ENCODE measurements at regions not wholly inside any gene's neighbourhood (a gene's known extent, or its start where the extent isn't known, plus 50 kb on each side); places are given as distances from the start of the nearest gene placed in this dataset.

GRCh38 chr6:149201068-149201655, 116.3 kb upstream of the TAB2 start:
- intact Hi-C loops (cut with DNase I): loop anchor here (10.0 kb wide), 1 partner anchor 224 kb away; no protein-coding TSS in a partner anchor
- H3K27me3 ChIP-seq: no peaks in the 10 kb centered on the region

DNA sequence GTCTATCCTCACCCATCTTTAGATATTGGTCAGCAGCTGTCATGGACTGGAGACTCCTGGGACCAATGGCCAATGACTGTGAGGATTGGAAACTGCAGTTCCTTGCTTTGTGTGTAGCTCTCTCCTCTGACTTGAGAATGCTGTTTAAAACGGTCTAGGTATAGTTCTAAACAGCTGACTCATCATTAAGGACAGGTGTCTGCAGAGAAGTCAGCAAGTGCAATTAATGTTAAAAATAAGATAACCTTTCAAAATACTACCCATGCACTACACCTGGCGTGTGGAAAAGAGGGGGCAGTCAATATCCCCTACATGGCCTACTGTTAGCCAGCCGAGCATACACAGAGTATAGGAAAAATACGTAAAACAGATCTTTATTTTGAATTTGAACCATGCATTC, 115.4 kb upstream of the TAB2 start:
- no peak overlapping the region for H3K27ac ChIP-seq
- no peak overlapping the region for H3K4me3 ChIP-seq
- H3K9me3 ChIP-seq: peaks cover 0 to 8% (median 2%) of the 10 kb centered on the region in 4 donors
- no peaks in the 10 kb centered on the region for H3K36me3 ChIP-seq
- WGBS, 2 donors: 90 to 92% methylated on average over 4 of the region's 4 CpGs
- no peaks in the 10 kb centered on the region for H3K27me3 ChIP-seq
- no peak for DNase-seq
- no peak for TF ChIP-seq EP300 (IDR thresholded peaks at IDR 0.05)
- intact Hi-C loops (cut with DNase I): loop anchor here (10.0 kb wide), 1 partner anchor 223 kb away; no protein-coding TSS in a partner anchor
- no peaks in the 10 kb centered on the region for H3K4me1 ChIP-seq

More at GRCh38 chr6:149201068-149201655, 116.3 kb upstream of the TAB2 start:
- no peak overlapping the region for H3K27ac ChIP-seq
- TF ChIP-seq POLR2A (IDR thresholded peaks at IDR 0.05) (no peak), POLR2AphosphoS5 (IDR thresholded peaks at IDR 0.05) (no peak), CTCF (IDR thresholded peaks at IDR 0.05) (no peak), EP300 (IDR thresholded peaks at IDR 0.05) (no peak)
- peaks cover 0 to 8% (median 4%) of the 10 kb centered on the region in 4 donors for H3K9me3 ChIP-seq
- peaks cover 0 to 2% (median 0%) of the 10 kb centered on the region in 4 donors for H3K4me1 ChIP-seq
- H3K4me3 ChIP-seq: no peak overlapping the region
- DNase-seq: no peak
- no peaks in the 10 kb centered on the region for H3K36me3 ChIP-seq
- 91 to 96% methylated on average over 7 of the region's 7 CpGs for WGBS, 2 donors

DNA sequence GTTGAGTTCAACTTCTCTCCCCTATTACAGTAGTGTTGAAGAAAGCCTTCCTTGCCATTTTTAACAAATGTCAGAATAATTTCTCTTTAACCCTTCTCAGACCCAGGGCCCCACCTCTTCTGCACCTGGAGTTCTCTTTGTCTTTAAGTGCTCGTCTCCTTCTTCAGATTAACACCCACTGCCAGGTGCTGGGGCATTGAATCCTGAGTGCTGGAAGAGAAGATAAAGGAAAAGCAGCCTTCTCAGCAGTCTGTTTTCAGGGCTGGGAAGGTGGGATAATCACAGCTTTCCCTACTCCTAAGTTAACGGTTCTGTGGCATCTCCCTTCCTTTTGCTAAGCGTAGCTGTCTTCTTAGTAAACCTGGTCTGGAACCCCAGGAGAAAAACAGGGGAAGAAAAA, 114.6 kb upstream of the TAB2 start:
- H3K27ac ChIP-seq: no peak overlapping the region
- H3K4me1 ChIP-seq: peaks cover 0 to 3% (median under 1%) of the 10 kb centered on the region in 4 donors
- WGBS, 2 donors: 92 to 93% methylated on average over 3 of the region's 3 CpGs
- TF ChIP-seq POLR2A (IDR thresholded peaks at IDR 0.05): no peak
- no peak for TF ChIP-seq POLR2AphosphoS5 (IDR thresholded peaks at IDR 0.05)
- TF ChIP-seq CTCF (IDR thresholded peaks at IDR 0.05): no peak
- TF ChIP-seq EP300 (IDR thresholded peaks at IDR 0.05): no peak
- no peak for DNase-seq
- no peaks in the 10 kb centered on the region for H3K36me3 ChIP-seq
- H3K4me3 ChIP-seq: no peak overlapping the region
- intact Hi-C loops (cut with DNase I): loop anchor here (10.0 kb wide), 1 partner anchor 222 kb away; no protein-coding TSS in a partner anchor
- H3K27me3 ChIP-seq: no peaks in the 10 kb centered on the region
- H3K9me3 ChIP-seq: peaks cover 0 to 8% (median 0%) of the 10 kb centered on the region in 4 donors

- no peak for DNase-seq
- intact Hi-C loops (cut with DNase I): loop anchor here (10.0 kb wide), 1 partner anchor 221 kb away; no protein-coding TSS in a partner anchor
- Histone ChIP-seq H3K27me3 (no peaks in the 10 kb centered on the region), H3K36me3 (no peaks in the 10 kb centered on the region), H3K4me3 (no peak overlapping the region), H3K27ac (no peak overlapping the region), H3K9me3 (peaks cover 0 to 8% (median 0%) of the 10 kb centered on the region in 4 donors), H3K4me1 (peaks cover 0 to 8% (median 5%) of the 10 kb centered on the region in 4 donors)
- 76 to 88% methylated on average over 4 of the region's 4 CpGs for WGBS, 2 donors
- TF ChIP-seq CTCF (IDR thresholded peaks at IDR 0.05) (no peak), EP300 (IDR thresholded peaks at IDR 0.05) (no peak), POLR2A (IDR thresholded peaks at IDR 0.05) (no peak), POLR2AphosphoS5 (IDR thresholded peaks at IDR 0.05) (no peak)
Measured at GRCh38 chr6:149203509-149203908, 114.0 kb upstream of the TAB2 start.

DNA sequence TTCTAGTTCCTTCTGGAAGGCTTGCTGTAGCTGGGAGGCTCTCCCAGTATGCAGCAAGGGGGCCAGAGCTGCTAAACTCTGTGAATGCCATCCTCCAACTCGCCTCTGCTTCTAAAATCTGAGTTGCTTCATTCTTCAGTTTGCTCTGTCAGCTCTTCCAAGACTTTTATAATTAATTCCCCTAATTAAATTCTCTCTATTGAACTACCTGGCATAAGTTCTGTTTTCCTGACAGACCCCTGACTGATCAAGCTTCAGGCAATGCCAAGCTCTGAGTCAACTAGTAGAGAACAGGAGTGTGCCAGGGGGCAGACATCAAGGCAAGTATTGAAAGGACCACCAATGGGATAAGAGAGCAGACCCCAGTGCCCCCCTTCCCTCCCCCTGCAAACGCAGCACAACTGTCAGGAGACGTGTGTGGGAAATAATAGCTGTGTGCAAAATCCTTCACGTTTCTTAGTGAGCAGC, 109.3 kb upstream of the TAB2 start:
- no peak for DNase-seq
- peak overlapping the region in 1 of 4 donors; percentile 20 for H3K27ac ChIP-seq
- H3K9me3 ChIP-seq: no peaks in the 10 kb centered on the region
- WGBS, 2 donors: 84 to 89% methylated on average over 4 of the region's 4 CpGs
- no peaks in the 10 kb centered on the region for H3K36me3 ChIP-seq
- TF ChIP-seq POLR2AphosphoS5 (IDR thresholded peaks at IDR 0.05) (no peak), CTCF (IDR thresholded peaks at IDR 0.05) (no peak), POLR2A (IDR thresholded peaks at IDR 0.05) (no peak), EP300 (IDR thresholded peaks at IDR 0.05) (no peak)
- peaks cover 0 to 49% (median 40%) of the 10 kb centered on the region in 4 donors for H3K4me1 ChIP-seq
- intact Hi-C loops (cut with DNase I): loop anchor here (10.0 kb wide), 1 partner anchor 217 kb away; no protein-coding TSS in a partner anchor
- no peaks in the 10 kb centered on the region for H3K27me3 ChIP-seq
- H3K4me3 ChIP-seq: no peak overlapping the region

All from sigmoid colon (tissue), 6 donors.